Upper lobe of left lung (tissue), 4 donors: ENCODE measurements at regions not wholly inside any gene's neighbourhood (a gene's known extent, or its start where the extent isn't known, plus 50 kb on each side); places are given as distances from the start of the nearest gene placed in this dataset.

ENCODE experiments used
- POLR2A ChIP-seq, 4 donors: fragments of 450-650 bp; IDR thresholded peaks; one replicate each; pipeline ENCODE4 v1.5.1; 2016 to 2017; ENCODE audit warnings: antibody characterized with exemption in 4 of 4, mild to moderate bottlenecking in 2 of 4
- POLR2AphosphoS5 ChIP-seq, 2 donors: sonication (generic); formaldehyde crosslinking; IDR thresholded peaks; one replicate each; pipeline ENCODE4 v1.5.1; 2017; ENCODE audit warnings: antibody characterized with exemption in 2 of 2
- TF ChIP-seq, protein P1 (sequence below), 6 experiments: fragments of 450-650 bp in 4 of 6; fragments of 200-600 bp in 2 of 6; sonication (generic) in 2 of 6; IDR thresholded peaks; one replicate each; pipeline ENCODE4 v1.5.1; 2016 to 2019; ENCODE audit warnings: antibody characterized with exemption in 6 of 6

DNA sequence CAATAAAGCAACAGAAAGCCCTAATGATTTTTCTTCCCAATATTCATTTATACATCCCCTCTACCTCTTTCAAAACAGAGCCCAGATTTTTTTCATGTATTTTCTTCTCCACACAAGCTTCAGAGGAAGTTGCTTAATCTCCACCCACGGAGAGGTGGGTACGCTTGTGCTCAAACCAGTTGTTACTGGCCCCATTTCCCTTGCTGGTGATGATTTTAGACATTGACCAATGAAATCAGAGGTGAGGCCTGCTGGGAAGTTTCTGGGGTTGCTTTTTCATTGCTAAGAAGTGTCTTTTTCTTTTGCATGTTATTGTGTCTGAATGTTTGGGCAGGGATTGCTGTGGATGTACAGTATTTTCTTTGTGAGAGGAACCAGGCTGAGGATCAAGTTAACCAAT lies 448.1 kb upstream of the B3GALT2 start:
- TF ChIP-seq, protein P1, sequence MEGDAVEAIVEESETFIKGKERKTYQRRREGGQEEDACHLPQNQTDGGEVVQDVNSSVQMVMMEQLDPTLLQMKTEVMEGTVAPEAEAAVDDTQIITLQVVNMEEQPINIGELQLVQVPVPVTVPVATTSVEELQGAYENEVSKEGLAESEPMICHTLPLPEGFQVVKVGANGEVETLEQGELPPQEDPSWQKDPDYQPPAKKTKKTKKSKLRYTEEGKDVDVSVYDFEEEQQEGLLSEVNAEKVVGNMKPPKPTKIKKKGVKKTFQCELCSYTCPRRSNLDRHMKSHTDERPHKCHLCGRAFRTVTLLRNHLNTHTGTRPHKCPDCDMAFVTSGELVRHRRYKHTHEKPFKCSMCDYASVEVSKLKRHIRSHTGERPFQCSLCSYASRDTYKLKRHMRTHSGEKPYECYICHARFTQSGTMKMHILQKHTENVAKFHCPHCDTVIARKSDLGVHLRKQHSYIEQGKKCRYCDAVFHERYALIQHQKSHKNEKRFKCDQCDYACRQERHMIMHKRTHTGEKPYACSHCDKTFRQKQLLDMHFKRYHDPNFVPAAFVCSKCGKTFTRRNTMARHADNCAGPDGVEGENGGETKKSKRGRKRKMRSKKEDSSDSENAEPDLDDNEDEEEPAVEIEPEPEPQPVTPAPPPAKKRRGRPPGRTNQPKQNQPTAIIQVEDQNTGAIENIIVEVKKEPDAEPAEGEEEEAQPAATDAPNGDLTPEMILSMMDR (IDR thresholded peaks at IDR 0.05), result no peak
- TF ChIP-seq POLR2AphosphoS5 (IDR thresholded peaks at IDR 0.05) (no peak), POLR2A (IDR thresholded peaks at IDR 0.05) (no peak)
